ENCODE measurements at regions not wholly inside any gene's neighbourhood (a gene's known extent, or its start where the extent isn't known, plus 50 kb on each side); places are given as distances from the start of the nearest gene placed in this dataset.

DNA sequence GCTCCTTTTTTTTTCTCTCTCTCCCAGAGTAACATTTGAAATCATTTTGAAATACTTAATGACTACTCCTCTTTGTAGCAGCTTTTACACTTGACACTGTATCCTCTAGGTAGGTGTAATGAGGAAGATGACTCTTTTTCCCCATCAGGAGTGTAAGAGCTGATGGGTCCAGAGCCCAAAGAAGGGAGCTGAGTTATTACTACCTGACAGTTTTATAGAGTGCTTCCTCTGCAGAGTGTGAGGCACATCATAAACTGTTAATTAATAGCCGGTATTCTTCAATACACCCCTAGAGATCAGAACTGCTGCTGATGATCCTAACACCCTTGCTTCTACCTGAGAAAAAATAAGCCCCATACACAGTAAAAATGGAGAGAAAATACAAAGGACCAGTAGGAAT lies 279.8 kb upstream of the SEMA3A start:
- TF ChIP-seq, protein P1, sequence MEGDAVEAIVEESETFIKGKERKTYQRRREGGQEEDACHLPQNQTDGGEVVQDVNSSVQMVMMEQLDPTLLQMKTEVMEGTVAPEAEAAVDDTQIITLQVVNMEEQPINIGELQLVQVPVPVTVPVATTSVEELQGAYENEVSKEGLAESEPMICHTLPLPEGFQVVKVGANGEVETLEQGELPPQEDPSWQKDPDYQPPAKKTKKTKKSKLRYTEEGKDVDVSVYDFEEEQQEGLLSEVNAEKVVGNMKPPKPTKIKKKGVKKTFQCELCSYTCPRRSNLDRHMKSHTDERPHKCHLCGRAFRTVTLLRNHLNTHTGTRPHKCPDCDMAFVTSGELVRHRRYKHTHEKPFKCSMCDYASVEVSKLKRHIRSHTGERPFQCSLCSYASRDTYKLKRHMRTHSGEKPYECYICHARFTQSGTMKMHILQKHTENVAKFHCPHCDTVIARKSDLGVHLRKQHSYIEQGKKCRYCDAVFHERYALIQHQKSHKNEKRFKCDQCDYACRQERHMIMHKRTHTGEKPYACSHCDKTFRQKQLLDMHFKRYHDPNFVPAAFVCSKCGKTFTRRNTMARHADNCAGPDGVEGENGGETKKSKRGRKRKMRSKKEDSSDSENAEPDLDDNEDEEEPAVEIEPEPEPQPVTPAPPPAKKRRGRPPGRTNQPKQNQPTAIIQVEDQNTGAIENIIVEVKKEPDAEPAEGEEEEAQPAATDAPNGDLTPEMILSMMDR (IDR thresholded peaks at IDR 0.05) = no peak
- TF ChIP-seq POLR2A (IDR thresholded peaks at IDR 0.05) = no peak
